ENCODE measurements at regions not wholly inside any gene's neighbourhood (a gene's known extent, or its start where the extent isn't known, plus 50 kb on each side); places are given as distances from the start of the nearest gene placed in this dataset.

DNA sequence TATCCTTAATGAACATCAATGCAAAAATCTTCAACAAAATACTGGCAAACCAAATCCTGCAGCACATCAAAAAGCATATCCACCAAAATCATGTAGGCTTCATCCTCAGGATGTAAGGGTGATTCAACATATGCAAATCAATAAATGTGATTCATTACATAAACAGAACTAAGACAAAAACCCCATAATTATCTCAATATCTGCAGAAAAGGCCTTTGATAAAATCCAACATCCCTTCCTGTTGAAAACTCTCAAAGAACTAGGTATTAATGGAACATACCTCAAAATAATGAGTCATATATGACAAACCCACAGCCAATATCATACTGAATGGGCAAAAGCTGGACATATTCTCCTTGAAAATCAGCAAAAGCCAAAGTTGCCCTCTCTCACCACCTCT, 54.6 kb upstream of the DEPDC1 start:
- no peak for DNase-seq (ENCODE audit: low read depth in 1 of 2, low spot score in 2 of 2)
- Histone ChIP-seq H3K9me3 (replicated peaks) (no peaks in the 10 kb centered on the region; the same call in 1 of the 2 replicates), H3K36me3 (no peaks in the 10 kb centered on the region), H3K27ac (no peak overlapping the region), H3K27me3 (replicated peaks) (no peaks in the 10 kb centered on the region), H3K4me3 (no peak overlapping the region), H3K4me1 (replicated peaks) (no peaks in the 10 kb centered on the region)

GRCh38 chr1:68558321-68559026, 61.6 kb upstream of the DEPDC1 start:
- no peak overlapping the region for H3K4me3 ChIP-seq
- H3K27me3 ChIP-seq (replicated peaks): 0 out of 2 replicates have a peak, but pooled peaks cover 3% of the 10 kb centered on the region
- no peaks in the 10 kb centered on the region for H3K4me1 ChIP-seq (replicated peaks)
- DNase-seq (ENCODE audit: low read depth in 1 of 2, low spot score in 2 of 2): no peak
- H3K9me3 ChIP-seq (replicated peaks): no peaks in the 10 kb centered on the region
- no peaks in the 10 kb centered on the region for H3K36me3 ChIP-seq
- H3K27ac ChIP-seq: no peak overlapping the region

DNA sequence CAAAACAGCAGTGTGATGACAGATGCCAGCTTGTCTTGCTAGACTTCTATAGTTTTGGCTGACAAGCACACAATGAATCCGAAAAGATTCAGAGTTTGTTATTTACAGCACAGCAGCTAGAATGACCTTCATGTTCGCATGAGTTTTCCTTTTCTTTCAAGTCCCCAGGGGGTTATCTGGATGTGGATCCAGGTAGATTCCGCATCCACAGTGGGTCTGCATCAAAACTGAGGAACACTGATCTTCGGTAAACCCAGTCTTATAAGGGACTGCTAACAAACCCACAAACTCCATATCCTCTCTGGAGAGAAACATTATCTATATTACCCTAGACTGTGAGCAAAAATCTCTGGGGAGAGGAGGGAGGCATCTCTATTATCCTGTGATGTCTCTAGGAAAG, 69.0 kb upstream of the DEPDC1 start:
- no peaks in the 10 kb centered on the region for H3K36me3 ChIP-seq
- no peak for DNase-seq (ENCODE audit: low read depth in 1 of 2, low spot score in 2 of 2)
- H3K4me3 ChIP-seq: no peak overlapping the region
- H3K27ac ChIP-seq: no peak overlapping the region
- no peaks in the 10 kb centered on the region for H3K9me3 ChIP-seq (replicated peaks)
- no peaks in the 10 kb centered on the region for H3K4me1 ChIP-seq (replicated peaks)
- no peaks in the 10 kb centered on the region for H3K27me3 ChIP-seq (replicated peaks)

DNA sequence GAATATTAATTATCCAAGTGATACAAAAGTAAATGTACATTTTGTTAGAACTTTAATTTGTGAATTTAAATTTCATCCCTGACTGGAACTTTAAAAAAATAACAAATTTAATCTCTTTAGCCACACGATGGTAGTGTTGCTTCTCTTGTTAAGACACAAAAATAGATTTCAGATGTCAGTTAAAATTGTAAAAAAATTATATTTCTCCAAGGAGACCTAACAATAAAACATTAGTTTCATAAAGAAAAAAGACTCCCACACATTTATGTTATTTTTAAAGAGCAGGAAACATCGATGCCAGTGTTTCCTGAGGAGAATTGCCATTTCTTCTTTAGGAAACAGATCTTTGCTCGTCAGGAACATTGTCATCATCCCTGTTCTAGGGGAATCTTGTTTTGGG, 74.0 kb upstream of the DEPDC1 start:
- Histone ChIP-seq H3K4me3 (no peak overlapping the region), H3K4me1 (replicated peaks) (no peaks in the 10 kb centered on the region), H3K27me3 (replicated peaks) (no peaks in the 10 kb centered on the region), H3K9me3 (replicated peaks) (no peaks in the 10 kb centered on the region), H3K36me3 (no peaks in the 10 kb centered on the region), H3K27ac (no peak overlapping the region)
- no peak for DNase-seq (ENCODE audit: low read depth in 1 of 2, low spot score in 2 of 2)

- Histone ChIP-seq H3K27me3 (replicated peaks) (no peaks in the 10 kb centered on the region), H3K36me3 (no peaks in the 10 kb centered on the region), H3K27ac (no peak overlapping the region), H3K4me1 (replicated peaks) (no peaks in the 10 kb centered on the region), H3K9me3 (replicated peaks) (no peaks in the 10 kb centered on the region), H3K4me3 (no peak overlapping the region)
- no peak for DNase-seq (ENCODE audit: low read depth in 1 of 2, low spot score in 2 of 2)
These were observed 74.8 kb upstream of the DEPDC1 start for GRCh38 chr1:68571454-68572235.

GRCh38 chr1:68585351-68585750, 88.5 kb upstream of the DEPDC1 start:
- H3K27me3 ChIP-seq (replicated peaks): no peaks in the 10 kb centered on the region
- no peaks in the 10 kb centered on the region for H3K4me1 ChIP-seq (replicated peaks)
- no peak for DNase-seq (ENCODE audit: low read depth in 1 of 2, low spot score in 2 of 2)
- no peaks in the 10 kb centered on the region for H3K9me3 ChIP-seq (replicated peaks)
- H3K4me3 ChIP-seq: no peak overlapping the region
- H3K27ac ChIP-seq: no peak overlapping the region
- H3K36me3 ChIP-seq: no peaks in the 10 kb centered on the region

DNA sequence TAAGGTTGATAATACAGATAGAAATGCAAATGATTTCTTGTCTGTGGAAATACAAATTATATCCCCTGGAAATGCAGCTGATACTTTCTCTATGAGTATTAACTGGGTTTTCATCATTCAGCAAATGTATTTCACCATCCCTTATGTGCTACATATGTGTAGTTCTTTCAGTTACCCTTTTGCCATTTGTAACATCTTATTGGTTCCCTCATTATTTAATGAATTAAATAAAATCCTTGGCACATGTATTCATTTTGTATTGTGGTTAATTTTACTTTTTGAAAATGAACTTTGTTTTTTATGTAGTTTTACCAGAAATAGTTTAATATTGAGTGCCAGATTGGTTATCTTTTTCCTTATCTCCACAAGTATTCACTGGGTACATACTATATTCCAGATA, 89.9 kb upstream of the DEPDC1 start:
- no peaks in the 10 kb centered on the region for H3K36me3 ChIP-seq
- H3K4me3 ChIP-seq: no peak overlapping the region
- H3K9me3 ChIP-seq (replicated peaks): no peaks in the 10 kb centered on the region
- H3K27me3 ChIP-seq (replicated peaks): no peaks in the 10 kb centered on the region
- no peaks in the 10 kb centered on the region for H3K4me1 ChIP-seq (replicated peaks)
- DNase-seq (ENCODE audit: low read depth in 1 of 2, low spot score in 2 of 2): no peak
- no peak overlapping the region for H3K27ac ChIP-seq

DNA sequence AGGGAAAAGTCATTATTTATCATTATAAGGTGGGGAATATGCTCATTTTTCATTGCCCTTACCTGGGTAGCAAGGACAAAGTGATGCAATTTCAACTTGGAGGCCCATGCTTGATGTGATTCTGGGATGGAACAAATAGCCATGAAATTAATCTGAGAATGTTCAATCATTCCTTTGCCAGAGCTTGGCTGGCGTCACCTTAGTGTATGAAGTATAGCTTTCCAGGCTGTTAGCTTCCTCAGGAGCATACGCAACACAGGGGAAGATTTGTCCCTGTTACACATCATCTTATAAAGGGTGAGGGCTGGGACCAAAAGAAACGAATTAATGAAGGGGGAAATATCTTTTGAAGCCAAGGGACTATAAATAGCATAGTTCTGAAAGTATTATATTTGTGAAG, 91.4 kb upstream of the DEPDC1 start:
- no peak for DNase-seq (ENCODE audit: low read depth in 1 of 2, low spot score in 2 of 2)
- H3K4me1 ChIP-seq (replicated peaks): no peaks in the 10 kb centered on the region
- H3K27me3 ChIP-seq (replicated peaks): no peaks in the 10 kb centered on the region
- no peaks in the 10 kb centered on the region for H3K9me3 ChIP-seq (replicated peaks)
- no peaks in the 10 kb centered on the region for H3K36me3 ChIP-seq
- H3K4me3 ChIP-seq: no peak overlapping the region
- H3K27ac ChIP-seq: no peak overlapping the region

GRCh38 chr1:68590473-68590872, 93.6 kb upstream of the DEPDC1 start:
- H3K36me3 ChIP-seq: no peaks in the 10 kb centered on the region
- no peaks in the 10 kb centered on the region for H3K4me1 ChIP-seq (replicated peaks)
- no peak for DNase-seq (ENCODE audit: low read depth in 1 of 2, low spot score in 2 of 2)
- no peaks in the 10 kb centered on the region for H3K27me3 ChIP-seq (replicated peaks)
- H3K9me3 ChIP-seq (replicated peaks): no peaks in the 10 kb centered on the region
- H3K4me3 ChIP-seq: no peak overlapping the region
- no peak overlapping the region for H3K27ac ChIP-seq

DNA sequence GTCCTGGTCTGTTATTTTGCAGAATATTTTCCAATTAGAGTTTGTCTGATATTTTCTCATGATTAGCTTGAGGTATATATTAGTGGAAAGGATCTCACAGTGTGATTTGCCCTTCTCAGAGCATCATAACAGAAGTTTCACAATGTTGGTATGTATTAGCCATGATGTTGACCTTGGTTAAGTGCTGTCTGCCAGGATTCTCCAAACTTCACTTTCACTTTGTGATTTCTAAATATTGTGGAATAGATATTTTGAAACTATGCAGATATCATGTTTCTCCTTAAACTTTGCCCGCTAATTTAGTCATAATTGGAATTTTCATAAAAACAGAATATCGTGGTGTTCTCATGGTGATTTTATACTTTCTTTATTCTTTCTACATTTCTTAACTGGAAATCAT, 98.0 kb upstream of the DEPDC1 start:
- DNase-seq (ENCODE audit: low read depth in 1 of 2, low spot score in 2 of 2): no peak
- no peak overlapping the region for H3K27ac ChIP-seq

DNA sequence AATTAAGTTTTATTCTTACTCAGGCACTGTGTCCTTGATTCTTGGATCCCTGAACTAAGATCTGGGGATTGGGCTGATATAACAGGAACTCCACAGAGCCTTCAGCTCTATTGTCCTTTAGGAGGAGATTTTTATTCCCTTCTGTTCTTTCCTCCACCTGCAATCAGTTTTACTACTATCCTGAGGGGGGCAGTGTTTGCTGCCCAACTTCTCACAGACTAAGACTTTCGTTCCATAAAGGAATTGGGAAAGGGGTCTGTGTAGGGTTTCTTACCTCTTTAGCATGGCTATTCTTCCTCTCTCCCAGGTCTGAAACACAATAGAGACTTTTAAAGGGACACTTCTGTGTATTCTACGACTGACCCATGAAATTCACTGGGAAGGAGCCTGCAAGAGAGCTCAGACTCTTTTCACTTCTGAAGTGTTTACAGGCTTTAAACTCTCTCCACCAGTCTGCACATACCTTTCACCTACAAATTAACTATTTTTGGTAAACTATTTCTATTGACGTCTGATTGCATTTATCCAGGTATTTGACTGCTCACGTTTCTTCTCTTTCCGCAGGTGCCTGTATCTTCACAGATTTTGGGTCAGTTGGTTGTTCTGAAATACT, 103.3 kb upstream of the DEPDC1 start:
- no peaks in the 10 kb centered on the region for H3K27me3 ChIP-seq (replicated peaks)
- no peak overlapping the region for H3K4me3 ChIP-seq
- no peaks in the 10 kb centered on the region for H3K4me1 ChIP-seq (replicated peaks)
- no peak overlapping the region for H3K27ac ChIP-seq
- no peaks in the 10 kb centered on the region for H3K9me3 ChIP-seq (replicated peaks)
- no peak for DNase-seq (ENCODE audit: low read depth in 1 of 2, low spot score in 2 of 2)
- H3K36me3 ChIP-seq: no peaks in the 10 kb centered on the region

More for the DNA sequence above, 98.0 kb upstream of the DEPDC1 start:
- H3K4me3 ChIP-seq: no peak overlapping the region
- no peaks in the 10 kb centered on the region for H3K4me1 ChIP-seq (replicated peaks)
- no peaks in the 10 kb centered on the region for H3K27me3 ChIP-seq (replicated peaks)
- H3K36me3 ChIP-seq: no peaks in the 10 kb centered on the region
- no peaks in the 10 kb centered on the region for H3K9me3 ChIP-seq (replicated peaks)

DNA sequence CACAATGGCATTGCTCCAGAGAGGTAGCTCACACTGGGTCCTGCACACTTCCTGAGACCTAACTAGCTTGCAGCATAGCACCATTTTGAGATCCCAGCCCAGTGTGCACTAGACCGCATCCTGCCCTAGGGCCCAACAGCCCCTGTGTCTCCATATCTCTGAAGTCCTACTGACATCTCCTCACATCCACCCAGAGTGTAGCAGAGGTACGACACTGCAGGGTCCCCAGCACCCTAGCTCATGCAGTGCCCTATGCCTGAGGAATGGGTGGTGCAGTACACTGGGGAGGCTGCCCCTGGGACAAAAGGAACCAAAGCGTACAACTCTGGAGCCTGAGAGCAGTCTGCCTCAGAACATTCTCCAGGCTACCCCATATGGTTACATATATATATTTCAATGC, 111.4 kb upstream of the DEPDC1 start:
- DNase-seq (ENCODE audit: low read depth in 1 of 2, low spot score in 2 of 2): no peak
- Histone ChIP-seq H3K4me1 (replicated peaks) (no peaks in the 10 kb centered on the region), H3K9me3 (replicated peaks) (no peaks in the 10 kb centered on the region), H3K27ac (no peak overlapping the region), H3K27me3 (replicated peaks) (no peaks in the 10 kb centered on the region), H3K4me3 (no peak overlapping the region), H3K36me3 (no peaks in the 10 kb centered on the region)

DNA sequence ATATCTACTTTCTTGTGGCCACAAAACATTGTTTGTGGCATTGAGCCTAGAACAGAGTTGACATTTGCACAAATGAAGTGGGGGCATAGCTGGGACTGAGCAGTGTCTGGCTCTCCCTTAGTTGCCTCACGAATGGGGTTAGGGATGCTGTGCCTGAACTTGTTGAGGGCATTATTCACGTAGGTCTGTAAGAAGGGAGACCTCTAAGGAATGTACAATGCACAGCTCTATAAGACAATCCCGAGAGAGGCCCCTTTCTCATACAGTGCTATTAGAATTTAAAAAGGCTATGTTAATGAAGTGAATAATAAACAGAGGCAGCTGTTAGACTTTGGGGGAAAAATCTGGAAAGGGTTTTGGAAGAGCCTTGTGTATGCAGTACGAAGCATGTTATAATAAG, 118.4 kb upstream of the DEPDC1 start:
- H3K36me3 ChIP-seq: no peaks in the 10 kb centered on the region
- H3K4me1 ChIP-seq (replicated peaks): no peaks in the 10 kb centered on the region
- no peaks in the 10 kb centered on the region for H3K27me3 ChIP-seq (replicated peaks)
- H3K4me3 ChIP-seq: no peak overlapping the region
- no peak for DNase-seq (ENCODE audit: low read depth in 1 of 2, low spot score in 2 of 2)
- H3K9me3 ChIP-seq (replicated peaks): no peaks in the 10 kb centered on the region
- H3K27ac ChIP-seq: no peak overlapping the region

DNA sequence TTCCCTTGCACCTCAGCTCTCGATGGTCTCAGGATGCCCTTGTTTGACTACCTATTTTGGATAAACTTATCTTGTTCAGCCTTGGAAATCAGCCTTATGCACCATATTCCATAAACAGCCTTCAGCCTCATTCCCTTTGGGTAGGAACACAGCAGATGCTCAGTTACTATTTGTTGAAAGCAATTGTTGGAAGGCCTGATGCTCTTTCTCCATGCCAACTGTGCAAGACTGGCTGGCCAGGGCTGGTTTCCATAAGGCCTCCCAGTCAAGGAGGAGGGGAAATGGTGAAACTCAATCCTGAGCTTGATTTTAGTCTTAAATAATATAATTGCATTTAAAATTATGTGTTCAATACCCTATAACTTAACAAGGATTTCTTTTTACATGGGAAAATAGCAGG, 121.1 kb upstream of the DEPDC1 start:
- Histone ChIP-seq H3K36me3 (no peaks in the 10 kb centered on the region), H3K9me3 (replicated peaks) (0 out of 2 replicates have a peak, but pooled peaks cover 2% of the 10 kb centered on the region), H3K4me3 (no peak overlapping the region), H3K4me1 (replicated peaks) (no peaks in the 10 kb centered on the region), H3K27ac (no peak overlapping the region), H3K27me3 (replicated peaks) (no peaks in the 10 kb centered on the region)
- no peak for DNase-seq (ENCODE audit: low read depth in 1 of 2, low spot score in 2 of 2)
